ENCODE measurements at regions not wholly inside any gene's neighbourhood (a gene's known extent, or its start where the extent isn't known, plus 50 kb on each side); places are given as distances from the start of the nearest gene placed in this dataset.

GRCh38 chr12:47305464-47305863 lies 225.7 kb upstream of the AMIGO2 start:
- no peak for DNase-seq

GRCh38 chr12:47303995-47304560 lies 224.3 kb upstream of the AMIGO2 start:
- no peak for DNase-seq

GRCh38 chr12:47303207-47303606 lies 223.4 kb upstream of the AMIGO2 start:
- DNase-seq: peak; percentile 38

GRCh38 chr12:47302111-47302671 lies 222.4 kb upstream of the AMIGO2 start:
- DNase-seq: peak; percentile 36

- no peak for DNase-seq
Measured at GRCh38 chr12:47299586-47299985, 219.8 kb upstream of the AMIGO2 start.

- no peak for DNase-seq
Measured at GRCh38 chr12:47297993-47298392, 218.2 kb upstream of the AMIGO2 start.

- no peak for DNase-seq
Measured at GRCh38 chr12:47296828-47297227, 217.1 kb upstream of the AMIGO2 start.

GRCh38 chr12:47293406-47293805 lies 213.6 kb upstream of the AMIGO2 start:
- no peak for DNase-seq

- DNase-seq: no peak
Measured at GRCh38 chr12:47286676-47287075, 206.9 kb upstream of the AMIGO2 start.
